IMR-90 (cell line): ENCODE measurements at regions not wholly inside any gene's neighbourhood (a gene's known extent, or its start where the extent isn't known, plus 50 kb on each side); places are given as distances from the start of the nearest gene placed in this dataset.

ENCODE experiments used
- ATAC-seq: fragments of 200-7000 bp; cut with Tn5 transposase; 2 replicates; pipeline ENCODE4 v1.9.1; 2020; ENCODE audit warnings: low read depth, mild to moderate bottlenecking, moderate library complexity
- BruUV-seq: library from RNA; stranded (reverse); fragments of 400-500 nt; replicated peaks from 2 replicates; lab custom pipeline; 2021; lab: Mats Ljungman, UMichigan
- CTCF ChIA-PET: fragments of 300-600 bp; formaldehyde crosslinking; extraction: SDS; loops from one replicate; lab custom pipeline; 2021; ENCODE audit warnings: antibody characterized with exemption; lab: Yijun Ruan, JAX
- POLR2A ChIA-PET: fragments of 300-600 bp; sonication (Branson Sonifier 250); formaldehyde crosslinking; loops from one replicate; lab custom pipeline; 2022; ENCODE audit warnings: antibody characterized with exemption; ENCODE audit not compliant: unreplicated experiment; lab: Charles Lee
- DNase-seq: peaks from one replicate; pipeline ENCODE4 v3.0.0; 2013
- H2AFZ ChIP-seq: replicated peaks from 2 replicates; pipeline ENCODE3; 2013; ENCODE audit warnings: low read length, mild to moderate bottlenecking; ENCODE audit not compliant: poor library complexity
- H2AK5ac ChIP-seq: 2 replicates; pipeline ENCODE4 v1.6.1; 2013; ENCODE audit warnings: low read depth, low read length, inconsistent platforms
- H2AK9ac ChIP-seq: replicated peaks from 2 replicates; pipeline ENCODE3; 2013; ENCODE audit warnings: mild to moderate bottlenecking, low read depth, low read length, moderate library complexity; ENCODE audit not compliant: poor library complexity
- H2BK120ac ChIP-seq: 2 replicates; pipeline ENCODE4 v1.6.1; 2013; ENCODE audit warnings: low read depth, low read length, inconsistent platforms
- H2BK15ac ChIP-seq: 3 replicates; pipeline ENCODE4 v1.6.1; 2013; ENCODE audit warnings: low read depth, low read length, inconsistent platforms
- H2BK20ac ChIP-seq: 2 replicates; pipeline ENCODE4 v1.6.1; 2013; ENCODE audit warnings: low read depth, mild to moderate bottlenecking, inconsistent platforms, low read length, moderate library complexity
- H2BK5ac ChIP-seq: 2 replicates; pipeline ENCODE4 v1.6.1; 2013; ENCODE audit warnings: mild to moderate bottlenecking, low read depth, low read length, inconsistent platforms; ENCODE audit not compliant: poor library complexity, severe bottlenecking
- H3K14ac ChIP-seq: replicated peaks from 2 replicates; pipeline ENCODE4 v1.6.1; 2013; ENCODE audit warnings: low read depth, low read length, inconsistent platforms
- H3K18ac ChIP-seq: 2 replicates; pipeline ENCODE4 v1.6.1; 2013; ENCODE audit warnings: low read depth, low read length, control low read depth
- H3K23ac ChIP-seq: 2 replicates; pipeline ENCODE4 v1.6.1; 2013; ENCODE audit warnings: low read depth, low read length, inconsistent platforms
- H3K27ac ChIP-seq: 2 replicates; pipeline ENCODE4 v1.5.1; 2013; ENCODE audit warnings: mild to moderate bottlenecking, control low read depth, low read length; ENCODE audit not compliant: insufficient read depth
- H3K27me3 ChIP-seq: 2 replicates; pipeline ENCODE4 v1.6.1; 2013; ENCODE audit warnings: low read length; ENCODE audit not compliant: control insufficient read depth, insufficient read depth
- H3K36me3 ChIP-seq: 2 replicates; pipeline ENCODE4 v1.6.1; 2013; ENCODE audit warnings: low read length, mixed read lengths; ENCODE audit not compliant: control insufficient read depth, insufficient read depth
- H3K4ac ChIP-seq: 2 replicates; pipeline ENCODE4 v1.6.1; 2013; ENCODE audit warnings: low read depth, low read length, inconsistent platforms
- H3K4me1 ChIP-seq: 2 replicates; pipeline ENCODE4 v1.6.1; 2013; ENCODE audit warnings: low read length, mixed read lengths; ENCODE audit not compliant: control insufficient read depth, insufficient read depth
- H3K4me2 ChIP-seq: 2 replicates; pipeline ENCODE4 v1.6.1; 2013; ENCODE audit warnings: low read depth, mild to moderate bottlenecking, control low read depth, low read length, moderate library complexity
- H3K4me3 ChIP-seq: 2 replicates; pipeline ENCODE4 v1.5.1; 2013; ENCODE audit warnings: low read depth, mild to moderate bottlenecking, control low read depth, low read length, moderate library complexity; ENCODE audit not compliant: insufficient read depth
- H3K56ac ChIP-seq: 2 replicates; pipeline ENCODE4 v1.6.1; 2013; ENCODE audit warnings: low read length, inconsistent platforms; ENCODE audit not compliant: insufficient read depth; ENCODE audit errors: extremely low read depth
- H3K79me1 ChIP-seq, 2 experiments: 2 replicates each; pipeline ENCODE4 v1.6.1; 2013; ENCODE audit warnings: low read length in 2 of 2, inconsistent platforms in 1 of 2, low read depth in 1 of 2
- H3K9ac ChIP-seq: 2 replicates; pipeline ENCODE4 v1.6.1; 2013; ENCODE audit warnings: low read depth, low read length, control low read depth
- H3K9me1 ChIP-seq: 2 replicates; pipeline ENCODE4 v1.6.1; 2013; ENCODE audit warnings: low read length, inconsistent platforms; ENCODE audit not compliant: insufficient read depth
- H3K9me3 ChIP-seq: 2 replicates; pipeline ENCODE4 v1.6.1; 2013; ENCODE audit warnings: low read length; ENCODE audit not compliant: control insufficient read depth, insufficient read depth
- H4K20me1 ChIP-seq: 2 replicates; pipeline ENCODE4 v1.6.1; 2013; ENCODE audit warnings: low read length, inconsistent platforms; ENCODE audit not compliant: insufficient read depth
- H4K5ac ChIP-seq: 2 replicates; pipeline ENCODE4 v1.6.1; 2013; ENCODE audit warnings: mild to moderate bottlenecking, low read depth, low read length, control low read depth
- H4K8ac ChIP-seq, 2 experiments: 2 replicates each; pipeline ENCODE4 v1.6.1; 2013; ENCODE audit warnings: low read depth in 2 of 2, low read length in 2 of 2, control low read depth in 1 of 2, inconsistent platforms in 1 of 2
- H4K91ac ChIP-seq: 2 replicates; pipeline ENCODE4 v1.6.1; 2013; ENCODE audit warnings: low read depth, low read length, inconsistent platforms; ENCODE audit not compliant: insufficient read depth
- BHLHE40 ChIP-seq: fragments of 150-350 bp; IDR thresholded peaks from 2 replicates; pipeline ENCODE4 v1.6.1; 2016; ENCODE audit warnings: mild to moderate bottlenecking, low read depth, low read length
- CEBPB ChIP-seq: IDR thresholded peaks from 2 replicates; pipeline ENCODE4 v1.6.1; 2012; ENCODE audit warnings: low read depth, low read length, improper control_type of control experiment
- CHD1 ChIP-seq: IDR thresholded peaks from 2 replicates; pipeline ENCODE4 v1.6.1; 2012; ENCODE audit warnings: low read depth, low read length, improper control_type of control experiment
- ELK1 ChIP-seq: fragments of 150-350 bp; IDR thresholded peaks from 2 replicates; pipeline ENCODE4 v1.6.1; 2016; ENCODE audit warnings: low read depth, mild to moderate bottlenecking, low read length, moderate library complexity, borderline replicate concordance
- MAFK ChIP-seq: IDR thresholded peaks from 2 replicates; pipeline ENCODE4 v1.6.1; 2012; ENCODE audit warnings: low read depth, low read length, improper control_type of control experiment
- MAZ ChIP-seq: IDR thresholded peaks from 2 replicates; pipeline ENCODE4 v1.6.1; 2012; ENCODE audit warnings: low read depth, mild to moderate bottlenecking, low read length, improper control_type of control experiment, moderate library complexity, borderline replicate concordance
- NFE2L2 ChIP-seq: fragments of 150-350 bp; IDR thresholded peaks from 2 replicates; pipeline ENCODE4 v1.6.1; 2016; ENCODE audit warnings: low read depth, mild to moderate bottlenecking, low read length
- POLR2A ChIP-seq: IDR thresholded peaks from 2 replicates; pipeline ENCODE4 v1.6.1; 2012; ENCODE audit warnings: mild to moderate bottlenecking, low read depth, low read length
- RAD21 ChIP-seq: IDR thresholded peaks from 2 replicates; pipeline ENCODE4 v1.6.1; 2012; ENCODE audit warnings: low read length, improper control_type of control experiment
- RCOR1 ChIP-seq: IDR thresholded peaks from 2 replicates; pipeline ENCODE4 v1.6.1; 2012; ENCODE audit warnings: mild to moderate bottlenecking, low read length, improper control_type of control experiment; ENCODE audit not compliant: insufficient replicate concordance
- RFX5 ChIP-seq: IDR thresholded peaks from 2 replicates; pipeline ENCODE4 v1.8.0; 2012; ENCODE audit warnings: low read depth, mild to moderate bottlenecking, low read length, moderate library complexity
- SMC3 ChIP-seq: fragments of 150-350 bp; IDR thresholded peaks from 2 replicates; pipeline ENCODE4 v1.6.1; 2016; ENCODE audit warnings: low read depth, mild to moderate bottlenecking, antibody characterized with exemption, low read length, moderate library complexity
- WGBS, 2 experiments: methylation state at CpG; one replicate each; pipeline versions ENCODE4 v1.1.5 to v1.1.7; 2013; ENCODE audit warnings: missing lambda C conversion rate in 2 of 2; ENCODE audit not compliant: insufficient read length in 1 of 2; ENCODE audit errors: extremely low coverage in 2 of 2; 5-methylcytosine and 5-hydroxymethylcytosine counted together
- dilution Hi-C: fragments of 300-500 bp; cut with HindIII; formaldehyde crosslinking; loops from one replicate; pipeline ENCODE4 v1.14.3; 2018; ENCODE audit warnings: low sequenced_read_pairs; ENCODE audit not compliant: unreplicated experiment
- in situ Hi-C: fragments of 300-500 bp; cut with MboI; formaldehyde crosslinking; loops from 3 replicates; pipeline ENCODE4 v1.14.3; 2019; ENCODE audit warnings: low sequenced_read_pairs, inconsistent platforms, mixed read lengths
- intact Hi-C: fragments of 100-400 bp; cut with micrococcal nuclease; formaldehyde crosslinking; loops from 2 replicates; pipeline ENCODE4 v1.10.0; 2022
- TF ChIP-seq, protein P1 (sequence below): conservative IDR thresholded peaks from 2 replicates; pipeline ENCODE4 v1.5.1; 2012; ENCODE audit warnings: mild to moderate bottlenecking, low read depth, low read length, improper control_type of control experiment
- TF ChIP-seq, protein P2 (sequence below): fragments of 150-350 bp; IDR thresholded peaks from 2 replicates; pipeline ENCODE4 v1.6.1; 2017; ENCODE audit warnings: mild to moderate bottlenecking, antibody characterized with exemption, low read length, low read depth

GRCh38 chr2:181760521-181760920 lies 80.2 kb upstream of the NEUROD1 start:
- Histone ChIP-seq H2AFZ (no peak overlapping the region), H2BK20ac (no peak overlapping the region), H4K8ac (no peak overlapping the region), H2BK15ac (no peak overlapping the region), H3K36me3 (no peaks in the 10 kb centered on the region), H3K4me2 (no peak overlapping the region), H4K20me1 (no peaks in the 10 kb centered on the region), H3K9ac (no peak overlapping the region), H2BK5ac (no peak overlapping the region), H3K4ac (no peak overlapping the region), H3K18ac (no peak overlapping the region), H3K14ac (no peak overlapping the region), H3K4me1 (no peaks in the 10 kb centered on the region), H4K5ac (no peak overlapping the region), H3K23ac (no peak overlapping the region), H2AK5ac (no peak overlapping the region), H4K91ac (no peak overlapping the region), H3K27ac (no peak overlapping the region), H2AK9ac (no peak overlapping the region), H3K9me1 (no peaks in the 10 kb centered on the region), H3K9me3 (no peaks in the 10 kb centered on the region), H3K4me3 (no peak overlapping the region), H3K56ac (no peak overlapping the region), H3K27me3 (no peaks in the 10 kb centered on the region), H2BK120ac (no peak overlapping the region), H3K79me1 (no peaks in the 10 kb centered on the region)
- POLR2A ChIA-PET: no interaction called here
- DNase-seq (no peak), ATAC-seq (no peak)
- CTCF ChIA-PET: no interaction called here
- in situ Hi-C loops: loop anchor here (25.0 kb wide), 1 partner anchor 902 kb away; no protein-coding TSS in a partner anchor
- TF ChIP-seq, protein P1, sequence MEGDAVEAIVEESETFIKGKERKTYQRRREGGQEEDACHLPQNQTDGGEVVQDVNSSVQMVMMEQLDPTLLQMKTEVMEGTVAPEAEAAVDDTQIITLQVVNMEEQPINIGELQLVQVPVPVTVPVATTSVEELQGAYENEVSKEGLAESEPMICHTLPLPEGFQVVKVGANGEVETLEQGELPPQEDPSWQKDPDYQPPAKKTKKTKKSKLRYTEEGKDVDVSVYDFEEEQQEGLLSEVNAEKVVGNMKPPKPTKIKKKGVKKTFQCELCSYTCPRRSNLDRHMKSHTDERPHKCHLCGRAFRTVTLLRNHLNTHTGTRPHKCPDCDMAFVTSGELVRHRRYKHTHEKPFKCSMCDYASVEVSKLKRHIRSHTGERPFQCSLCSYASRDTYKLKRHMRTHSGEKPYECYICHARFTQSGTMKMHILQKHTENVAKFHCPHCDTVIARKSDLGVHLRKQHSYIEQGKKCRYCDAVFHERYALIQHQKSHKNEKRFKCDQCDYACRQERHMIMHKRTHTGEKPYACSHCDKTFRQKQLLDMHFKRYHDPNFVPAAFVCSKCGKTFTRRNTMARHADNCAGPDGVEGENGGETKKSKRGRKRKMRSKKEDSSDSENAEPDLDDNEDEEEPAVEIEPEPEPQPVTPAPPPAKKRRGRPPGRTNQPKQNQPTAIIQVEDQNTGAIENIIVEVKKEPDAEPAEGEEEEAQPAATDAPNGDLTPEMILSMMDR: no peak
- TF ChIP-seq, protein P2, sequence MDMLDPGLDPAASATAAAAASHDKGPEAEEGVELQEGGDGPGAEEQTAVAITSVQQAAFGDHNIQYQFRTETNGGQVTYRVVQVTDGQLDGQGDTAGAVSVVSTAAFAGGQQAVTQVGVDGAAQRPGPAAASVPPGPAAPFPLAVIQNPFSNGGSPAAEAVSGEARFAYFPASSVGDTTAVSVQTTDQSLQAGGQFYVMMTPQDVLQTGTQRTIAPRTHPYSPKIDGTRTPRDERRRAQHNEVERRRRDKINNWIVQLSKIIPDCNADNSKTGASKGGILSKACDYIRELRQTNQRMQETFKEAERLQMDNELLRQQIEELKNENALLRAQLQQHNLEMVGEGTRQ: no peak
- TF ChIP-seq RCOR1 (no peak), SMC3 (no peak), MAFK (no peak), CHD1 (no peak), BHLHE40 (no peak), CEBPB (no peak), ELK1 (no peak), RFX5 (no peak), RAD21 (no peak), MAZ (no peak), NFE2L2 (no peak), POLR2A (no peak)
- no TSS peak for BruUV-seq
- dilution Hi-C loops: no loop called here
- intact Hi-C loops: no loop called here
- no CpG with 5 or more reads among the region's 2 CpGs for WGBS, 2 experiments
